CD8-positive, alpha-beta memory T cell (primary cell): ENCODE measurements at regions not wholly inside any gene's neighbourhood (a gene's known extent, or its start where the extent isn't known, plus 50 kb on each side); places are given as distances from the start of the nearest gene placed in this dataset.

Experiments
- CTCF ChIA-PET: fragments of 350-600 bp; sonication (Branson Sonifier 250); formaldehyde crosslinking; loops from one replicate; lab custom pipeline; 2021; ENCODE audit warnings: antibody characterized with exemption; lab: Charles Lee
- POLR2A ChIA-PET: fragments of 350-600 bp; sonication (Branson Sonifier 250); formaldehyde crosslinking; loops from one replicate; lab custom pipeline; 2021; ENCODE audit warnings: antibody characterized with exemption; lab: Charles Lee
- DNase-seq, 5 donors: peaks; one replicate each; pipeline versions ENCODE4 v3.0.0 to v3.0.0-alpha.2; 2020 to 2022; ENCODE audit warnings: mixed read lengths in 1 of 5
- H3K27ac ChIP-seq: one replicate; pipeline ENCODE4 v1.7.0; 2013; ENCODE audit warnings: low read depth, mild to moderate bottlenecking, low read length, moderate library complexity
- H3K27me3 ChIP-seq: 2 replicates; pipeline ENCODE4 v1.7.0; 2013; ENCODE audit warnings: low read length, mild to moderate bottlenecking; ENCODE audit not compliant: insufficient read depth, poor library complexity, severe bottlenecking
- H3K36me3 ChIP-seq: 2 replicates; pipeline ENCODE4 v1.7.0; 2013; ENCODE audit warnings: mild to moderate bottlenecking, low read length, moderate library complexity; ENCODE audit not compliant: insufficient read depth
- H3K4me1 ChIP-seq: 2 replicates; pipeline ENCODE4 v1.7.0; 2013; ENCODE audit warnings: mild to moderate bottlenecking, low read length, moderate library complexity; ENCODE audit not compliant: insufficient read depth
- H3K4me3 ChIP-seq: 2 replicates; pipeline ENCODE4 v1.7.0; 2013; ENCODE audit warnings: mild to moderate bottlenecking, low read length
- H3K9me3 ChIP-seq: 2 replicates; pipeline ENCODE4 v1.7.0; 2013; ENCODE audit warnings: mild to moderate bottlenecking, low read length
- H3K27ac Mint-ChIP-seq, 8 donors: one replicate each; pipeline ENCODE4 v1.8.0; 2020 to 2021; ENCODE audit warnings: mixed read lengths in 8 of 8, mild to moderate bottlenecking in 6 of 8, inconsistent platforms in 3 of 8, moderate library complexity in 3 of 8
- H3K27me3 Mint-ChIP-seq, 2 donors: one replicate each; pipeline ENCODE4 v1.8.0; 2020 to 2021; ENCODE audit warnings: mixed read lengths in 2 of 2, mild to moderate bottlenecking in 1 of 2, moderate library complexity in 1 of 2
- H3K36me3 Mint-ChIP-seq, 3 donors: one replicate each; pipeline ENCODE4 v1.8.0; 2020 to 2021; ENCODE audit warnings: mixed read lengths in 3 of 3, inconsistent platforms in 1 of 3, mild to moderate bottlenecking in 1 of 3
- H3K4me1 Mint-ChIP-seq, 3 donors: one replicate each; pipeline ENCODE4 v1.8.0; 2020 to 2021; ENCODE audit warnings: mixed read lengths in 3 of 3, inconsistent platforms in 1 of 3, mild to moderate bottlenecking in 1 of 3
- H3K4me3 Mint-ChIP-seq, 7 donors: one replicate each; pipeline ENCODE4 v1.8.0; 2020 to 2021; ENCODE audit warnings: mixed read lengths in 7 of 7, mild to moderate bottlenecking in 6 of 7, moderate library complexity in 4 of 7, inconsistent platforms in 2 of 7
- H3K9me3 Mint-ChIP-seq, 5 donors: one replicate each; pipeline ENCODE4 v1.8.0; 2020 to 2022; ENCODE audit warnings: mixed read lengths in 5 of 5, mild to moderate bottlenecking in 3 of 5, moderate library complexity in 2 of 5, inconsistent platforms in 1 of 5

DNA sequence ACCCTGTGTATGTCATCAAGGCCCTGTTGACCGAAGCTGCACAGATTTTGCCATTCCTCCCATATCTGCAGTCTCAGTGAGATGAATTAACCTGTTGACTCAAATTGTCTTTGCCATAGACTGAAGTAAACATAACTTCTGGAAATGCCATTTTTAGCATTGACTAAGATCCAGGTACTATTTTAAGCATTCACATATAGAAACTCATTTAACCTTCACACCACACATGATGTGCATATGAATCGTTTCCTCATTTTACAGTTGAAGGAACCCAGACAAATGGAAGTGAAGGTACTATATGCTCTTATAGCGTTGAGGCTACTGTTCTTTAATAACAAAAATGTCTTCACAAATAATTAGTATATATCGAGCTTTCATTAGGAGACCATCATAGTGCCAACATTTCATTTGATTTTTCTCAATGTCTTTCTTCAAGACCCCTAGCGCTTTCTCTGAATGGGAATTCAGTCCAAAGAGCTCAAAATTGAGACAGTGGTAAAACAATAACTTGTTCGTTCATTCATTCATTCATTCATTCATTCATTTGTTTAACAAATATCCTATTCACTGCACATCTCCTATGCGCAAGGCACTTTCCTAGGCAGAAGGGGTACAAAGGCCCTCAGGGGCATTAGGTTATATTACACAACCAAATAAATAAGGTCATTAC, 444.7 kb downstream of the ADGRL2 start:
- H3K4me1 ChIP-seq: no peaks in the 10 kb centered on the region
- H3K27ac Mint-ChIP-seq: no peak overlapping the region
- no peaks in the 10 kb centered on the region for H3K36me3 ChIP-seq
- H3K4me3 Mint-ChIP-seq: no peak overlapping the region
- peaks cover 0 to 3% of the 10 kb centered on the region in 2 donors for H3K27me3 Mint-ChIP-seq
- H3K4me3 ChIP-seq: no peak overlapping the region
- no peaks in the 10 kb centered on the region for H3K4me1 Mint-ChIP-seq
- ChIA-PET CTCF (no interaction called here), POLR2A (no interaction called here)
- peaks cover 10 to 25% (median 15%) of the 10 kb centered on the region in 5 donors for H3K9me3 Mint-ChIP-seq
- no peaks in the 10 kb centered on the region for H3K27me3 ChIP-seq
- H3K36me3 Mint-ChIP-seq: peaks cover 0 to 6% (median 2%) of the 10 kb centered on the region in 3 donors
- H3K9me3 ChIP-seq: no peaks in the 10 kb centered on the region
- H3K27ac ChIP-seq: no peak overlapping the region
- DNase-seq: no peak

DNA sequence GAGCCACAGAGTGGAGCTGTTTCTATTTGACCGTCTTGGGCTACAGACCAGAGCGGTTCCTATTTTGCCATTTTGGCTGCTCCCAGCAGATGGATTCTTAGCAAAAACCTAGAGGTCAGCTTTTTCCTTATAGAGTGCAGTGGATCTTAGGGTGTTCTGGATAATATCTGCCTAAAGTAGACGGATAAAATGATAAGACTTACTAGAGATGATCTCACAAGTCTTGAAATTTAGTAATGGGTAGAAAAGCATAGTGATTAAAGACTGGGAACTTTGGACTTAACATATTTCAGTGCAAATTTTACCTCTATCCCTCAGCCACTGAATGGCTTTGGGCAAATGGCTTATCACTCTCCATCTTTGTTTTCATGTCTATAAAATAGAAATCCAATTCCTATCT, 439.8 kb downstream of the ADGRL2 start:
- no peaks in the 10 kb centered on the region for H3K36me3 ChIP-seq
- H3K9me3 ChIP-seq: no peaks in the 10 kb centered on the region
- H3K9me3 Mint-ChIP-seq: peaks cover 10 to 29% (median 23%) of the 10 kb centered on the region in 5 donors
- no peaks in the 10 kb centered on the region for H3K4me1 ChIP-seq
- no peaks in the 10 kb centered on the region for H3K4me1 Mint-ChIP-seq
- H3K4me3 ChIP-seq: no peak overlapping the region
- POLR2A ChIA-PET: no interaction called here
- H3K27ac ChIP-seq: no peak overlapping the region
- no peaks in the 10 kb centered on the region for H3K36me3 Mint-ChIP-seq
- H3K27me3 Mint-ChIP-seq: no peaks in the 10 kb centered on the region
- H3K27me3 ChIP-seq: no peaks in the 10 kb centered on the region
- no peak overlapping the region for H3K4me3 Mint-ChIP-seq
- H3K27ac Mint-ChIP-seq: no peak overlapping the region
- no peak for DNase-seq
- CTCF ChIA-PET: no interaction called here

DNA sequence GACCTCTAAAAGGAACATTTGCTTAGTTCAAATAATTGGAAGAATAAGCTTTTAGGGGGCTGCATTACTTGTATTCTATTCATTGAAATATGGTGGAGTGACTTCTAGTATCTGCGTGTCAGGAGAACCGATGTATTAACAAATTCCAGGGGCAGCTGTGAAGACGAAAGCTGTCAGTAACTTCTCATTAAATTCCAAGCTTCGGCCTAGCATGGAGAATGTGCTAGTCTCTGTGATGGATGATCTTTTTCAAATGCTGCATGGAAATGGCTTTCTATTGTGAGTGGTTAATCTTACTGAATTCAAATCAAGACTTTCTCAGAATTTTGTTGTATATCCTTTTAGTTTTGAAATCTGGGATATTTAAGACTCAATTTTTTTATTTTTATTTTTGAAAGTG, 429.9 kb downstream of the ADGRL2 start:
- ChIA-PET CTCF (no interaction called here), POLR2A (no interaction called here)
- H3K4me3 ChIP-seq: no peak overlapping the region
- H3K27me3 ChIP-seq: no peaks in the 10 kb centered on the region
- H3K4me1 ChIP-seq: no peaks in the 10 kb centered on the region
- no peaks in the 10 kb centered on the region for H3K36me3 ChIP-seq
- Mint-ChIP-seq H3K4me3 (no peak overlapping the region), H3K27ac (no peak overlapping the region), H3K4me1 (no peaks in the 10 kb centered on the region), H3K36me3 (no peaks in the 10 kb centered on the region), H3K9me3 (peaks cover 3 to 14% (median 8%) of the 10 kb centered on the region in 5 donors), H3K27me3 (no peaks in the 10 kb centered on the region)
- no peak for DNase-seq
- no peak overlapping the region for H3K27ac ChIP-seq
- no peaks in the 10 kb centered on the region for H3K9me3 ChIP-seq

DNA sequence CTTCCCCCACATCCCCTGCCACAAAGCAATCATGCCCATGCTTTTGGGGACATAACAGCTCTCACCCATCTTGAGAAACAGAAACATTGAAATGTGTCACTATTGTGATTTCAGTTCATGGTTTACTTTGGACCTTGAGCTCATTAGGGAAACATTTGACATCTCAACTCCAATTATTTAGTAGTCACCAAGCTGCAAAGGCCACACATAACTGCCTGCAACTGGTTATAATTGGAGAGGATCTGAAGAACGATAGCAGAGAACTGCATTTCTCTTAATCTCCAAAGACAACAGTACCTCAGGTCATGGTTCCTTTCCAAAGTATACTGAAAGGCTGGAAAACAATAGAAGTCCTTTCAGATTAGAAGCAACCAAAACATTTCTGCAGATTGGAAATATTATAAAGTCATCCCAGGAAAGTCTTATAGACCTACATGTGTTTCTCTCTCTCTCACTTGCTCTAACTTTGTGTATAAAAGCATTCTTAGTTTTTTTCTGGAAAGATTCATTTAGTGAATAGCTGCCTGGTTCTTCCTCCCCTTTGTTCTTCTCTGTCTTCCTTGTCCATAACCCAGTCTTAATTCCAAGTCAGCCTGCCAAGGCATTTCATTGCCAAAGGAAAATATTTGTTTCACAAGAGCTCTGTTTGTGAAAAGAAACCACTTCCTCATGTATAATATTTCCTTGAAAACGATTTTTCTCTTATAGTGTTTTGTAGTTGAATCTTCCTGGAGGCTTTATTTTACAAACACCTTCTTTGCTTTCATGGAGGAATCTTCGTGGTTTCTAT, 426.8 kb downstream of the ADGRL2 start:
- Mint-ChIP-seq H3K27ac (no peak overlapping the region), H3K4me3 (no peak overlapping the region), H3K4me1 (no peaks in the 10 kb centered on the region), H3K36me3 (no peaks in the 10 kb centered on the region), H3K9me3 (peaks cover 4 to 12% (median 11%) of the 10 kb centered on the region in 5 donors), H3K27me3 (no peaks in the 10 kb centered on the region)
- no peak overlapping the region for H3K4me3 ChIP-seq
- no peaks in the 10 kb centered on the region for H3K27me3 ChIP-seq
- no peak overlapping the region for H3K27ac ChIP-seq
- ChIA-PET POLR2A (no interaction called here), CTCF (interaction anchor here (1.6 kb wide), 1 partner anchor 8 kb away, joined by 3 read pairs; no protein-coding TSS in a partner anchor)
- no peaks in the 10 kb centered on the region for H3K36me3 ChIP-seq
- no peak for DNase-seq
- no peaks in the 10 kb centered on the region for H3K4me1 ChIP-seq
- no peaks in the 10 kb centered on the region for H3K9me3 ChIP-seq

DNA sequence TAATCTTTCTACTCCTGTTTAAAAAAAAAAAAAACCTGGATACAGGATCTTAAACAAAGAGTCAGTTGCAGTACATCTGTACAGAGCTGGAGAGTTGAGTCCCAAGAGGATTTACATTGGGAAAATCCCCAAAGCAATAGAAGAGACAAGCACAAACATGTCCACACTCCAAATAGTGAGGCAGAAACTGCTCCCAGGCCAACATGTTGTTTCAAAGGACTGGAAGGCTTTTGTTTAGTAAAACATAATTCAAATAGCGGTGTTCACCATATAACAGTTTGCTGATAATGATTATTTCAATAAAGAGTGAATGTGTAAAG, 425.4 kb downstream of the ADGRL2 start:
- no peaks in the 10 kb centered on the region for H3K9me3 ChIP-seq
- H3K36me3 Mint-ChIP-seq: no peaks in the 10 kb centered on the region
- no peak overlapping the region for H3K27ac Mint-ChIP-seq
- DNase-seq: no peak
- ChIA-PET POLR2A (no interaction called here), CTCF (no interaction called here)
- H3K4me1 ChIP-seq: no peaks in the 10 kb centered on the region
- no peak overlapping the region for H3K27ac ChIP-seq
- no peaks in the 10 kb centered on the region for H3K4me1 Mint-ChIP-seq
- H3K9me3 Mint-ChIP-seq: peaks cover 4 to 14% (median 6%) of the 10 kb centered on the region in 5 donors
- no peaks in the 10 kb centered on the region for H3K36me3 ChIP-seq
- no peaks in the 10 kb centered on the region for H3K27me3 Mint-ChIP-seq
- no peaks in the 10 kb centered on the region for H3K27me3 ChIP-seq
- no peak overlapping the region for H3K4me3 Mint-ChIP-seq
- no peak overlapping the region for H3K4me3 ChIP-seq

DNA sequence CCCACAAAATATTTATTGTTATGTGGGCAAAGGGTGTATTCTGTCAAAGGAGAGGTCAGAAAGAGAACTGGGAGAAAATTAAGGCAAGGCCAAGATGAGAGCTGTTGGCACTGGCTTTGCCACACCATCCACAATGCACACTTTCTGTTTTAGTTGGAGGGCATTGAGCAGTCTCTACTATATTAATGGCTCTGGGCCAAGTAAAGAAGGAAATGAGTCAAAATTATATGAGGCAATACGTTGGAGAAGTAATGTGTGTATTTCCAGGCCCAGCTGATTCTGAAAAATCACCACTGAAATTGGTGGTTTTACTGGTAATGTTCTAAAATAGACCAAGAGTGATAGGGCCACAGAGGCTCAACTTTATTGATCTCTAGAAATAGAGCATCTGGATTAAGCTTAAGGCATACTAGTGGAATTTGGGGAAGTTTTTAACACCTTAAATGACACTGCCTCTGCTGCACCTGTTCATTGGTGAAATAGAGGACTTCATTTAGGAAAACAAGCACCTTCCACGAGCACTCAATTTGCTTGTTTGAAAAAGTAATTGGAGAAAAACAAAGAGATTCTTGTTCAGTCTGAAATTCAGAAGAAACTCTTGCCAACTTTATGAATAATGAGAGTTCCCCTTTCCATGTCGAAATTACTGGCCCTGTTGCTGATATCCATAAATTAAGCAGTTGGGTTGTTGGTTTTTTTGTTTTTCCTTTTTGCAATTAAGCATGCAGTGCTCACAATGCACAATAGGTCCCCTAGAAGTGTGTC, 424.9 kb downstream of the ADGRL2 start:
- peaks cover 4 to 15% (median 6%) of the 10 kb centered on the region in 5 donors for H3K9me3 Mint-ChIP-seq
- H3K36me3 Mint-ChIP-seq: no peaks in the 10 kb centered on the region
- CTCF ChIA-PET: no interaction called here
- no peaks in the 10 kb centered on the region for H3K9me3 ChIP-seq
- no peak overlapping the region for H3K27ac ChIP-seq
- H3K4me1 Mint-ChIP-seq: no peaks in the 10 kb centered on the region
- H3K27ac Mint-ChIP-seq: no peak overlapping the region
- POLR2A ChIA-PET: no interaction called here
- no peaks in the 10 kb centered on the region for H3K4me1 ChIP-seq
- H3K27me3 ChIP-seq: no peaks in the 10 kb centered on the region
- H3K27me3 Mint-ChIP-seq: no peaks in the 10 kb centered on the region
- no peaks in the 10 kb centered on the region for H3K36me3 ChIP-seq
- H3K4me3 Mint-ChIP-seq: no peak overlapping the region
- no peak for DNase-seq
- no peak overlapping the region for H3K4me3 ChIP-seq

GRCh38 chr1:82223091-82223490, 422.4 kb downstream of the ADGRL2 start:
- H3K9me3 Mint-ChIP-seq: peaks cover 6 to 19% (median 8%) of the 10 kb centered on the region in 5 donors
- no peaks in the 10 kb centered on the region for H3K4me1 Mint-ChIP-seq
- H3K36me3 ChIP-seq: no peaks in the 10 kb centered on the region
- no peak overlapping the region for H3K27ac Mint-ChIP-seq
- no peaks in the 10 kb centered on the region for H3K36me3 Mint-ChIP-seq
- H3K4me3 ChIP-seq: no peak overlapping the region
- no peaks in the 10 kb centered on the region for H3K9me3 ChIP-seq
- CTCF ChIA-PET: no interaction called here
- no peaks in the 10 kb centered on the region for H3K27me3 Mint-ChIP-seq
- no peaks in the 10 kb centered on the region for H3K27me3 ChIP-seq
- DNase-seq: no peak
- no peaks in the 10 kb centered on the region for H3K4me1 ChIP-seq
- POLR2A ChIA-PET: no interaction called here
- no peak overlapping the region for H3K27ac ChIP-seq
- no peak overlapping the region for H3K4me3 Mint-ChIP-seq

- Histone ChIP-seq H3K9me3 (no peaks in the 10 kb centered on the region), H3K36me3 (no peaks in the 10 kb centered on the region), H3K4me3 (no peak overlapping the region), H3K4me1 (no peaks in the 10 kb centered on the region), H3K27ac (no peak overlapping the region), H3K27me3 (no peaks in the 10 kb centered on the region)
- Mint-ChIP-seq H3K27ac (no peak overlapping the region), H3K36me3 (no peaks in the 10 kb centered on the region), H3K9me3 (peaks cover 6 to 17% (median 15%) of the 10 kb centered on the region in 5 donors), H3K27me3 (no peaks in the 10 kb centered on the region), H3K4me1 (no peaks in the 10 kb centered on the region), H3K4me3 (no peak overlapping the region)
- POLR2A ChIA-PET: no interaction called here
- DNase-seq: no peak
- CTCF ChIA-PET: no interaction called here
Observed at GRCh38 chr1:82221721-82222120, 421.0 kb downstream of the ADGRL2 start.
